ENCODE measurements at regions not wholly inside any gene's neighbourhood (a gene's known extent, or its start where the extent isn't known, plus 50 kb on each side); places are given as distances from the start of the nearest gene placed in this dataset.

DNA sequence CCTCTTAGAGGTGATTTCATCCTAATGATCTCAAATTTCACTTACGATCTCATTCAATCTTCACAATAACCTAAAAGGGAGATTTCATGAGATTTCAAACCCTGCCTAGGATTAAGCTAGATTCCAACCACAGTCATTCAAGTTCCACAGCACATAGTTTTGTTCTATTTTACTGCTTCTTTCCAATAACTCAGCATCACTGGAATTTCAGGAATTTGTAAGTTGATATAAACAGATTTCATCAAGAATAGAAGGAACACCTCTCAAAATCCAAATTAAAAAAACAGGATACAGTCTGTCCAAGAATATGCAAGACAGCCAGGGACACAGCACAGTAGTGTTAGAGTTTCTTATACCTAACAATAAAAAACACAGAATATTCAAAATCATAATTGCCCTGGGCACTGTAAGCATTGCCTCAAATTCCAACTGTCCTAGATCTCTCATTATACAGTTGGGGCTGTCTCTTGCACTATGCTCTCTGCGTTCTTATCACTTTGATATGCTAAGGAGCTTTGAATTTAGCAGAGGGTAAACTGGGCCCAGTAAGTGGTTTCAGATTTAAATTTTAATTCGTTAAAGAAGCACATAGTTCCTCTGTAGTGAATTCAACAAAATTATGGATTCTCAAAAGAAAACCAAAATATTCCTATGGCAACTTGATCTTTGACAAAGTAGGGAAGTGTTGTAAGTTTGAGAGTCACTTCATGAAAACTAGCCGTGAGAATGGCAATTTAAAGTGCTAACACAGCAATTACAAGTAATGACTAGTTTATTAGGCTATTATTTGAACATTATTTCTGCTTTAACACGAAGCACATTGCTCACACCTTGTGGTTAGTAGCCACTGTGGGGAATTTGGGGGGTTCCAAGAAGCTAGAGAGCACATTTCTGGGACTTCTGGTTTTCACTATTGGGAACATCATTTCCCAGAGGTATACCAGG, 478.6 kb upstream of the C9orf72 start:
- no peaks in the 10 kb centered on the region for H3K79me1 ChIP-seq (ENCODE audit: insufficient read depth, low read depth, low read length, poor library complexity, severe bottlenecking)
- H4K5ac ChIP-seq (ENCODE audit: insufficient read length, low read depth, low read length): no peak overlapping the region
- H3K4me1 ChIP-seq (ENCODE audit: insufficient read depth, low read length): no peaks in the 10 kb centered on the region
- H4K20me1 ChIP-seq (ENCODE audit: control insufficient read depth, insufficient read depth, insufficient read length): no peaks in the 10 kb centered on the region
- no peaks in the 10 kb centered on the region for H3K27me3 Mint-ChIP-seq (ENCODE audit: low read depth)
- no peak overlapping the region for H2BK20ac ChIP-seq (ENCODE audit: low read depth, low read length, poor library complexity, severe bottlenecking)
- no peak overlapping the region for H3K14ac ChIP-seq (ENCODE audit: insufficient read depth, low read length)
- H3K56ac ChIP-seq (ENCODE audit: insufficient read length, low read depth, low read length): no peak overlapping the region
- no peak overlapping the region for H3K4me3 Mint-ChIP-seq
- no peak overlapping the region for H2BK15ac ChIP-seq (ENCODE audit: low read depth, low read length)
- peaks cover 0 to 3% of the 10 kb centered on the region in 2 experiments; a peak in 2 of 4 replicates for H3K4me1 Mint-ChIP-seq
- no peak overlapping the region for H3K27ac ChIP-seq (ENCODE audit: insufficient read length, low read depth, low read length)
- H3K23me2 ChIP-seq (ENCODE audit: insufficient read length, low read depth, low read length, poor library complexity, severe bottlenecking): no peaks in the 10 kb centered on the region
- H2BK120ac ChIP-seq (ENCODE audit: low read depth, low read length, poor library complexity, severe bottlenecking): no peak overlapping the region
- H2BK12ac ChIP-seq (ENCODE audit: insufficient read length, low read depth, low read length): no peak overlapping the region
- no peak overlapping the region for H3K4me2 ChIP-seq (ENCODE audit: insufficient read depth, insufficient read length, low read length)
- H3K18ac ChIP-seq (ENCODE audit: insufficient read length, low read depth, low read length): no peak overlapping the region
- H3K23ac ChIP-seq (ENCODE audit: insufficient read length, low read depth, low read length): no peak overlapping the region
- DNase-seq: no peak
- H4K8ac ChIP-seq (replicated peaks; ENCODE audit: insufficient read length, low read depth, low read length): no peak overlapping the region
- no peak overlapping the region for H3K27ac Mint-ChIP-seq
- no peaks in the 10 kb centered on the region for H3K9me3 ChIP-seq (ENCODE audit: control insufficient read depth, low read depth, low read length)
- no peaks in the 10 kb centered on the region for H3K79me2 ChIP-seq (ENCODE audit: insufficient read depth, low read length)
- no peak overlapping the region for H3K4ac ChIP-seq (ENCODE audit: low read depth, low read length)
- no peak overlapping the region for H3T11ph ChIP-seq (ENCODE audit: low read length)
- no peak for TF ChIP-seq CTCF (conservative IDR thresholded peaks at IDR 0.05)
- H2AK5ac ChIP-seq (ENCODE audit: insufficient read length, low read length): no peak overlapping the region
- WGBS (ENCODE audit: extremely low coverage, insufficient read length, low lambda C conversion rate): no CpG with 5 or more reads among the region's 5 CpGs
- no peaks in the 10 kb centered on the region for H3K27me3 ChIP-seq (ENCODE audit: insufficient read depth, low read length)
- no peak overlapping the region for H3K9ac ChIP-seq (ENCODE audit: extremely low read depth, insufficient read length, low read length)
- H3K9me3 Mint-ChIP-seq: no peaks in the 10 kb centered on the region
- H2AFZ ChIP-seq (ENCODE audit: low read length): no peak overlapping the region
- no peaks in the 10 kb centered on the region for H3K36me3 Mint-ChIP-seq (ENCODE audit: insufficient read depth in 1 of 3, low read depth in 3 of 3)
- H2BK5ac ChIP-seq (ENCODE audit: insufficient read length, low read length): no peak overlapping the region
- H4K91ac ChIP-seq (ENCODE audit: insufficient read length, low read depth, low read length): no peak overlapping the region

Data from H9 (cell line).